Kidney tubule cell (primary cell): ENCODE measurements at regions not wholly inside any gene's neighbourhood (a gene's known extent, or its start where the extent isn't known, plus 50 kb on each side); places are given as distances from the start of the nearest gene placed in this dataset.

Source experiments
- DNase-seq: peaks from one replicate; pipeline ENCODE4 v3.0.0-alpha.2; 2018; ENCODE audit warnings: low spot score

DNA sequence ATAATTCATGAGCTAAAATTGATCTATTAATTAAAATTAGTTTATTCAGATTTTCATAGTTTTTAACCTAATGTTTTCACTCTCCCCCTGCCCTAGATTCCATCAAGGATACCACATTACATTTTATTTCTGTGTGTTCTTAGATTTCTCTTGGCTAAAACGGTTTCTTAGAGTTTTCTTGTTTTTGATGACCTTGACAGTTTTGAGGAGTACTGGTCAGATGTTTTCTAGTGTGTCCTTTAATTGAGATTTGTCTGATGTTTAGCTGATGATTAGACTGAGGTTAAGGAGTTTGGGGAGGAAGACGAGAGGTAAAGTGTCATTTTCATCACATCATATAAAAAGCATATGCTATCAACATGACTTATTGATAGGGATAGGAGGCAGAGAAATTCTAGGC lies 475.9 kb downstream of the SQOR start:
- DNase-seq, result no peak

DNA sequence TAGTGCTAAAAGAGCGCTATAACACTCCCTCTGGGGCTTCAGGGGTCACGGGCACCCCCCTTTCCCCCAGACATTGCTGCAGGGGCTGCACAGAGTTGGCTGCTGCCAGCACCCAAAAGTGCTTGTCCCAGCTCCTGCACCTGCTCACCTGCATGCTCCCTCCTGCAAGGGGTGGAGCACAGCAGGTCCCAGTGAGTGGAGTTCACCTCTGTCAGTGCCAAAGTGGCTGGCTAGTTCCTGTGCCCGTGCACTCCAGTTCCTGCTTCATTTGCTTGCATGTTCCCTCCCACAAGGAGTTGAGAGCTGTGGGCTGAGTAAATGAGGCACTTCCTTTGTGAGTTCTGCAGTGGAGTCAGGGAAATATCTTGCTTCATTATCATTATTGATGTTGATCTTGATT lies 476.9 kb downstream of the SQOR start:
- DNase-seq, result no peak

DNA sequence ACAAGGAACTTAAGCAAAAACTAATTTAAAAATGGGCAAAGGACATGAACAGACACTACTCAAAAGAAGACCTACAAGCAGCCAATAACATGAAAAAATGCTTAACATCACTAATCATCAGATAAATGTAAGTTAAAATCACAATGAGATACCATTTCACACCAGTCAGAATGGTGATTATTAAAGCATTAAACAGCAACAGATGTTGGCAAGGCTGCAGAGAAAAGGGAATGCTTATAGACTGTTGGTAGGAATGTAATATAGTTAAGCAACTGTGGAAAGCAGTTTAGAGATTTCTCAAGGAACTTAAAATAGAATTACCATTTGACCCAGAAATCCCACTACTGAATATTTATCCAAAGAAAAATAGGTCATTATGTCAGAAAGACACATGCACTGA lies 482.2 kb downstream of the SQOR start:
- DNase-seq, result no peak

- DNase-seq, result no peak
These were observed 485.9 kb downstream of the SQOR start for GRCh38 chr15:46120713-46121112.

DNA sequence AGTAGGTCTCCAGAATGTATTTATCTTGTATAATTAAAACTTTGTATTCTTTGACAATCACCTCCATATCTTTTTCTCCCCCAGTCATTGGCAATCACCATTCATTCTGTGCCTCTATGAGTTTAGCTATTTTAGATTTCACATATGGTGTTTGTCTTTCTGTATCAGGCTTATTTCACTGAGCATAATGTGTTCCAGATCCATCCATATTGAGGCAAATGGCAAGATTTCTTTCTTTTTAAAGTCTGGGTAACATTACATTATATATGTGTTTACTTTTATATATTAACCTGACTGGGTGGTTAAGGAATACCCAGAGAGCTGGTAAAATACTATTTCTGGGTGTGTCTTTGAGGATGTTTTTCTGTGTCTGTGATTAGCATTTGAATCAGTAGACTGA lies 486.6 kb downstream of the SQOR start:
- DNase-seq, result no peak

- DNase-seq, result no peak
These were observed 491.8 kb downstream of the SQOR start for GRCh38 chr15:46126581-46126980.

GRCh38 chr15:46127361-46127874 lies 492.6 kb downstream of the SQOR start:
- DNase-seq, result no peak

GRCh38 chr15:46129145-46129544 lies 494.3 kb downstream of the SQOR start:
- no peak for DNase-seq

GRCh38 chr15:46131876-46132275 lies 497.0 kb downstream of the SQOR start:
- no peak for DNase-seq

- DNase-seq, result no peak
These were observed 502.6 kb downstream of the SQOR start for GRCh38 chr15:46137443-46137842.

DNA sequence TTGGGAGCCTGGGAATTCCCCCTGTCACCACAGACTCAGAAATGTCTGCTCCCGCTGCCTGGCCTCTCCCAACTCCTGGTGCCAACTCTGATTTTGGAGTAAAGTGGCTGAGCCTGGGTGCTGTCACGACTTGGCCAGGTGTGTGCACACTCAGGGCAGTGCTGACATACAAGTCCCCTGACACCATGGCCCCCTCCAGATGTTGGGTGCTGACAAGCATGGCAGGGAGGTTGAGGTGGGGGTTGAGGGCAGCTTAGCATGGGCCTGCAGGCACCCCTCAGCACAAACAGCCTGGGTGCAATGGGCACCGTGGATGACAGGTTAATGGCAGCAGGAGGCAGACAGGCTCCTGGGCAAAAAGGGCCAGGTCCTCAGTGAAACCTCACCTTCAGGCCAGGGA lies 511.2 kb downstream of the SQOR start:
- no peak for DNase-seq

DNA sequence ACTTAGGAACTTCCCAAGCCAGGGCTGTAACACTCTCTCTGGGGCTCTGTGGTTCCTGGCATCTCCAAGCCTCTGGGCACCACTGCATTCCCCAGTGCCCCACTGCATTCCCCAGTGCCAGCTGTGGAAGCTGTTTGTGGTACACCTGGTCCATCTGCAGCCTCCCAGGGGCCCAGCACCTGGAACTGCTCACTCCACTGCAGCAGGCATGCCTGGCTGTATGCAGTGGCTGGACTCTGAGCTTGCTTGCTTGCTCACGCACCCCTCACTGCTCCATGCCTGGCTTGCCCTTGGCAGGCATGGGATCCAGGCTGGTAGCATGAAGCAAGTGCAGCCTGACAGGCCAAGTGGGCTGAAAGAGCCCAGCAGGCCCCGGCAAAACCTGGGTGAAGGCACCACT lies 512.1 kb downstream of the SQOR start:
- no peak for DNase-seq

GRCh38 chr15:46151786-46152185 lies 517.0 kb downstream of the SQOR start:
- DNase-seq, result peak; percentile 3

GRCh38 chr15:46166750-46167149 lies 531.9 kb downstream of the SQOR start:
- DNase-seq, result no peak

DNA sequence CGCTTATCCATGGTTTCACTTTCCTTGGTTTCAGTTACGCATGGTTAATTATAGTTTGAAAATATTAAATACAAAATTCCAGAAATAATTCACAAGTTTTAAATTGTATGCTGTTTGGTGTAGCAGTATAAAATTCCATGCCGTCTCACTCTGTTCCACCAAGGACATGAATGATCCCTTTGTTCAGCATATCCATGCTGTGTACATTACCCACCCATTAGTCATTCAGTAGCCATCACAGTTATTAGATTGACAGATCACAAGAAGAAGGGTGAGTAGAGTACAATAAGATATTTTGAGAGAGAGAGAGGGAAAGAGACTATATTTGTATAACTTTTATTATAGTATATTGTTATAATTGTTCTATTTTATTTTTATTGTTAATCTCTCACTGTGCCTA lies 535.5 kb downstream of the SQOR start:
- peak; percentile 25 for DNase-seq

GRCh38 chr15:46174122-46174521 lies 539.3 kb downstream of the SQOR start:
- DNase-seq, result no peak

- no peak for DNase-seq
These were observed 542.4 kb downstream of the SQOR start for GRCh38 chr15:46177219-46177618.

DNA sequence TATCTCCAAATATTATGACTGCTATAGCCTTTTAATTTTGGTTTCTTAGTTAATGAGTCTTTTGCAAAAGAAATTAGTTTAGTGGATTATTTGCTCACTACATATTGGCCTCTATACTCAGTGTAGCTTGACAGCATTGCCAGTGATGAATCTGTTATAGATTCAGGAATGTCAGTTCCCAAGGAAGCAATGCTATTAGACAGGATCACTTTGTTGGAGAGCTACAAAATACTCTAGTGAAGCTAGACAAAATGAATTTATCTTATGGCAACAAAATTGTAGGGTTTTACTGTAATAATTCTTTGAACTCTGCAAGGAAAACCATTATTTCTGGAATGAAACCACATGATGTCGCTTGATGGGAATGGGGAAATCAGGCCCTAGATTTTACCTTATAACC lies 543.3 kb downstream of the SQOR start:
- DNase-seq, result no peak

DNA sequence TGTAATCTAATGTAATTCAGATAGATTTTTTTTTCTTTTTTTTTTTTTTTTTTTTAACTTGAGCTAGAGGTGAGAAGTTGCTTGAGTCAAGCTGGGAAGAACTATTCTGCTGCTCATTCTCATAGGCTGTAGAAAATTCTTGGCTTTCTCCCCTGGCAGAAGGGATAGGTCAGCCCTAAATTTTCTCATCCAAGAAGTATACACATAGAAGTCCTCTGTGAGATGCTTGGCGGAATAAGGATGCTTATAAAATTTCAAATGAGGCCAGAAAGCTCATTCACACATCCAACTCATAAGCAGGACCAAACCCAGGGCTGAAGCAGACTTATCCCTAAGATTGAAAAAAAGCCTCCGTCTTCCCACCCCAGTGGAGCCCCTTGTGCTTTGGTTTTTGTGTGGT lies 572.5 kb downstream of the SQOR start:
- no peak for DNase-seq

- no peak for DNase-seq
These were observed 578.7 kb downstream of the SQOR start for GRCh38 chr15:46213551-46213950.

DNA sequence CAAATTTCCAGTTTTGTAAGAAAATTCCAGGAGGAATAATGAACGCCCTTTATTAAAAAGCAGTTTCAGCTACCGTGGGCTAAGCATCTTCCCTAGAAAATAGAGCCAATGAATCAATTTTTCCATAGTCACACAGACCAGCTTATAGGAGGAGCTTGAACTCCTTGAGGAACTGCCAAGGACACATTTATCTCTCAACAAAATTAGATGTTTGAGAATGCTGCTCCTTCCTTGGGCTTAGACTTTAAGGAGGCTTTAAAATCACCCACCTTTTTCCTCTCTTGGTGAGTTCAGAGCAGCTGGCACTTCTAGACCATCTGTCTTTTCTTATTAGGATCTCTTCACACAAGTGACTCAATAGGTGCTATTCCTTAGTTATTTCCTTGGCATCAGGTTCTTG lies 588.0 kb downstream of the SQOR start:
- DNase-seq, result no peak

DNA sequence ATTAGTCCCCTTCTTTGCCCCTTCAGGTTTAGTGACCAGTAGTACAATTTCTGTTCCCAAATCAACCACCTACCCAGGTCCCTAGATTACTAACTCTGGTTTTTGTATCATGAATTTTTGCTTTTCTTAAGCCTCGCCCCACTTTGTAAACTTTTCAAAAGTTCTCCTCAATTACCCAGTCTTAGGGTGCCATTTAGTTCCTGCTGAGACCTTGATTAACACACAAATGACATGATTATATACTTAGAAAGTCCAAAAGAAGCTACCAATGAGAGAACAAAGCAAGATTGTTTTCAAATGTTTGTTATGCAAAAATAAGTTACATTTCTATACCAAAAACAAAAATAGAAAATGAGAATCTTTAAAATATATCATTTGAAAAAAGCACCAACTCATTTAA lies 594.4 kb downstream of the SQOR start:
- no peak for DNase-seq

DNA sequence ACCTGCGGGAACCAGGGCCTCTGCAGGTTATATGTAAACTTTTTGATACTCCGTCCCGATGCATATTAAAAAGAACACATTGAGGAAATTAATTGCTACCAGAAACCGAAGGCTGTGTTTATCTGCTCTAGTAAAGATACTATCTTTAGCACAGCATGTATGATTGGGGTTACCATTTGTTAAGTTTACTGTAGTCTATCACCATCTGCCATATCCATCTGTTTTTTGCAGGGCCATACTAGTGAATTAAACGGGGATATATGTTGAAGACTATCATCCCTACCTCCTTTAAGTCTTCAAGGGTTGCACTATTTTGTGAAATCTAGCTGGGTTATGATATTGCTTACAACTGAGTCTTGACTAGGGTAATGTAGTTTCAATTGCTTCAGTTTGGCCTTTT lies 597.0 kb downstream of the SQOR start:
- no peak for DNase-seq

GRCh38 chr15:46232471-46232870 lies 597.6 kb downstream of the SQOR start:
- no peak for DNase-seq

DNA sequence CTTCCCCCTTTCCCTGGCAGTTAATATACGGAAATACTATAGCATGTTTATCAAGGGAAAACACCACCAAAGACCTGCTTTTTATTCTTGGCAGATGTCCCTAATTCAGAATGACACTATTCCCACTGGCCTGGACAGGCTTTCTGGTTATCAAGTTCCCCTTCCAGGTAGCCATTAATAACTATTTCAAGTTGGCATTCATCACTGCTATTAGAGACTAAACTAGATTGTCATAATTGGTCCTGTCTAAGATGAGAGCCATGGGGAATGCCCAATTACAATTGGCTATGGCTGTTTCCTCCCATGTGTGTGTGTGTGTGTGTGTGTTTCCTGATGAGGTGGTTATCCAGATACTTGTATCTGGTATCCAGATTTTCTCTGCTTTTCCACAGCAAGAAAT lies 608.1 kb downstream of the SQOR start:
- no peak for DNase-seq
